ENCODE measurements at regions not wholly inside any gene's neighbourhood (a gene's known extent, or its start where the extent isn't known, plus 50 kb on each side); places are given as distances from the start of the nearest gene placed in this dataset.

DNA sequence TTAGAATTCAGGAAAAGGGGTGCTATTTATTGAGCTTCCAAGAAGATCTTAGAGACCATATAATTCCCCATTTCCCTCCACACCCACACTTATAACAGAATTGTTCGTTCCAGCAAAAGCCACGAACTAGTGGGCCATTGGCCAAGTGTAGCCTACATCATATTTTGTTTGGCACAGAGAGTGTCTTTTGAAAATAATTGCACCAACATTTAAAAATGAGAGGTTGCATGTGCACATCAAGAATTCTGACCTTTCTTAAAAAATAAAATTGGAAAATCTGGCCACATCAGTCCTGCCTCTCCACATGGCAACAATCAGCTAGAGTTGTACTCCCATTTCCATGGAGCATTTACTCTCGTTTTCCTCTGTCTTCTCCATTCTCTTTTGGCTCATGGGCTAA lies 655.5 kb upstream of the FANCL start (continued):
- TF ChIP-seq BACH1 (IDR thresholded peaks at IDR 0.05; ENCODE audit: low read length), result no peak
- TF ChIP-seq POLR2AphosphoS5 (IDR thresholded peaks at IDR 0.05; ENCODE audit: low read depth, low read length), result no peak
- TF ChIP-seq RAD21 (IDR thresholded peaks at IDR 0.05 in 1 of 2, conservative IDR thresholded peaks at IDR 0.05 in 1 of 2; ENCODE audit: low read depth in 2 of 2, low read length in 2 of 2), result no peak
- TF ChIP-seq JUND (IDR thresholded peaks at IDR 0.05; ENCODE audit: low read length), result no peak
